ENCODE measurements at regions not wholly inside any gene's neighbourhood (a gene's known extent, or its start where the extent isn't known, plus 50 kb on each side); places are given as distances from the start of the nearest gene placed in this dataset.

GRCh38 chr10:94093286-94093905 is 99.7 kb downstream of the PLCE1 start:
- TF ChIP-seq CTCF (IDR thresholded peaks at IDR 0.05) (no peak), POLR2A (IDR thresholded peaks at IDR 0.05) (no peak)

All from right lobe of liver (tissue), 4 donors.